ENCODE measurements at regions not wholly inside any gene's neighbourhood (a gene's known extent, or its start where the extent isn't known, plus 50 kb on each side); places are given as distances from the start of the nearest gene placed in this dataset.
"Not testable (repeated sequence)": the region's sequence is repeated elsewhere in the genome, so short reads cannot be mapped to it uniquely, and the experiment has no call there.

GRCh38 chr7:115211171-115211570 is 289.3 kb downstream of the MDFIC start:
- H3K27me3 Mint-ChIP-seq (ENCODE audit: low read depth in 2 of 2): peaks cover 0 to 3% of the 10 kb centered on the region in 2 donors
- no peaks in the 10 kb centered on the region for H3K4me1 Mint-ChIP-seq
- H3K4me3 ChIP-seq (ENCODE audit: low read length): no peak overlapping the region
- H3K36me3 ChIP-seq (ENCODE audit: control insufficient read depth, insufficient read depth, low read length): no peaks in the 10 kb centered on the region
- no peak for TF ChIP-seq CTCF (IDR thresholded peaks at IDR 0.05)
- intact Hi-C loops (cut with micrococcal nuclease): no loop called here
- H3K36me3 Mint-ChIP-seq: no peaks in the 10 kb centered on the region
- 54% methylated on average over 1 of the region's 1 CpG for WGBS (ENCODE audit: insufficient coverage)
- H3K9me3 Mint-ChIP-seq: peaks cover 0 to 3% of the 10 kb centered on the region in 2 donors
- H3K27me3 ChIP-seq (ENCODE audit: control insufficient read depth, insufficient read depth, low read length): no peaks in the 10 kb centered on the region
- H3K4me3 Mint-ChIP-seq: no peak overlapping the region
- no peak for ATAC-seq
- H3K27ac Mint-ChIP-seq: no peak overlapping the region
- H3K27ac ChIP-seq (ENCODE audit: low read length): no peak overlapping the region
- DNase-seq: no peak
- no peaks in the 10 kb centered on the region for H3K4me1 ChIP-seq (ENCODE audit: control insufficient read depth, insufficient read depth, low read length)
- H3K9me3 ChIP-seq (ENCODE audit: control insufficient read depth, insufficient read depth, low read length): peaks cover 6% of the 10 kb centered on the region

GRCh38 chr7:115210552-115210951 is 288.7 kb downstream of the MDFIC start:
- 92% methylated on average over 3 of the region's 4 CpGs for WGBS (ENCODE audit: insufficient coverage)
- intact Hi-C loops (cut with micrococcal nuclease): no loop called here

GRCh38 chr7:115208710-115209560 is 287.0 kb downstream of the MDFIC start:
- H3K9me3 ChIP-seq (ENCODE audit: control insufficient read depth, insufficient read depth, low read length): peaks cover 8% of the 10 kb centered on the region
- DNase-seq (no peak), ATAC-seq (no peak)
- H3K4me1 ChIP-seq (ENCODE audit: control insufficient read depth, insufficient read depth, low read length): no peaks in the 10 kb centered on the region
- Mint-ChIP-seq H3K4me1 (no peaks in the 10 kb centered on the region), H3K27me3 (ENCODE audit: low read depth in 2 of 2) (peaks cover 0 to 3% of the 10 kb centered on the region in 2 donors), H3K36me3 (no peaks in the 10 kb centered on the region), H3K9me3 (peaks cover 0 to 3% of the 10 kb centered on the region in 2 donors), H3K27ac (no peak overlapping the region), H3K4me3 (no peak overlapping the region)
- TF ChIP-seq CTCF (IDR thresholded peaks at IDR 0.05): no peak
- intact Hi-C loops (cut with micrococcal nuclease): no loop called here
- H3K27me3 ChIP-seq (ENCODE audit: control insufficient read depth, insufficient read depth, low read length): no peaks in the 10 kb centered on the region
- H3K27ac ChIP-seq (ENCODE audit: low read length): no peak overlapping the region
- H3K4me3 ChIP-seq (ENCODE audit: low read length): no peak overlapping the region
- H3K36me3 ChIP-seq (ENCODE audit: control insufficient read depth, insufficient read depth, low read length): no peaks in the 10 kb centered on the region
- WGBS (ENCODE audit: insufficient coverage): 65% methylated on average over 3 of the region's 6 CpGs

More at GRCh38 chr7:115210552-115210951, 288.7 kb downstream of the MDFIC start:
- Histone ChIP-seq H3K9me3 (ENCODE audit: control insufficient read depth, insufficient read depth, low read length) (peaks cover 8% of the 10 kb centered on the region), H3K4me3 (ENCODE audit: low read length) (no peak overlapping the region), H3K27ac (ENCODE audit: low read length) (no peak overlapping the region), H3K4me1 (ENCODE audit: control insufficient read depth, insufficient read depth, low read length) (no peaks in the 10 kb centered on the region), H3K27me3 (ENCODE audit: control insufficient read depth, insufficient read depth, low read length) (no peaks in the 10 kb centered on the region), H3K36me3 (ENCODE audit: control insufficient read depth, insufficient read depth, low read length) (no peaks in the 10 kb centered on the region)
- no peak for ATAC-seq
- no peak for TF ChIP-seq CTCF (IDR thresholded peaks at IDR 0.05)
- Mint-ChIP-seq H3K4me3 (no peak overlapping the region), H3K4me1 (no peaks in the 10 kb centered on the region), H3K36me3 (no peaks in the 10 kb centered on the region), H3K27me3 (ENCODE audit: low read depth in 2 of 2) (peaks cover 0 to 3% of the 10 kb centered on the region in 2 donors), H3K9me3 (peaks cover 0 to 3% of the 10 kb centered on the region in 2 donors), H3K27ac (no peak overlapping the region)
- no peak for DNase-seq

DNA sequence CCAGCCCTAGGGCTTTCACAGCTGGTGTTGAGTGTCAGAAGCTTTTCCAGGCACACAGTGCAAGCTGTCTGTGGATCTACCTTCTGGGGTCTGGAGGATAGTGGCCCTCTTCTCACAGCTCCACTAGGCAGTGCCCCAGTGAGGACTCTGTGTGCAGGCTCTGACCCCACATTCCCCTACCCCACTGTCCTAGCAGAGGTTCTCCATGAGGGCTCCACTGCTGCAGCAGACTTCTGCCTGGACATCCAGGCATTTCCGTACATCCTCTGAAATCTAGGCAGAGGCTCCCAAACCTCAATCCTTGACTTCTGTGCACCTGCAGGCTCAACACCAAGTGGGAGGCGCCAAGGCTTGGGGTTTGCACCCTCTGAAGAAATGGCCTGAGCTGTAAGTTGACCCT is 284.5 kb downstream of the MDFIC start:
- H3K27me3 Mint-ChIP-seq (ENCODE audit: low read depth in 2 of 2); H3K4me1 Mint-ChIP-seq; H3K9me3 ChIP-seq (ENCODE audit: control insufficient read depth, insufficient read depth, low read length); H3K4me3 Mint-ChIP-seq; H3K4me3 ChIP-seq (ENCODE audit: low read length); DNase-seq; H3K36me3 ChIP-seq (ENCODE audit: control insufficient read depth, insufficient read depth, low read length); intact Hi-C loops (cut with micrococcal nuclease); H3K27ac Mint-ChIP-seq; H3K9me3 Mint-ChIP-seq; H3K27ac ChIP-seq (ENCODE audit: low read length); H3K4me1 ChIP-seq (ENCODE audit: control insufficient read depth, insufficient read depth, low read length); ATAC-seq; H3K36me3 Mint-ChIP-seq; H3K27me3 ChIP-seq (ENCODE audit: control insufficient read depth, insufficient read depth, low read length): not testable (repeated sequence)
- WGBS (ENCODE audit: insufficient coverage): 67% methylated on average over 2 of the region's 2 CpGs

Measured in natural killer cell (primary cell).